Psoas muscle (tissue), 7 donors: ENCODE measurements at regions not wholly inside any gene's neighbourhood (a gene's known extent, or its start where the extent isn't known, plus 50 kb on each side); places are given as distances from the start of the nearest gene placed in this dataset.
"Not testable (repeated sequence)": the region's sequence is repeated elsewhere in the genome, so short reads cannot be mapped to it uniquely, and the experiment has no call there.

Source experiments
- ATAC-seq, 4 donors: fragments of 200-7000 bp; cut with Tn5 transposase; one replicate each; pipeline ENCODE4 v1.9.1; 2020; ENCODE audit warnings: moderate library complexity in 3 of 4, mild to moderate bottlenecking in 2 of 4
- DNase-seq, 2 donors: peaks; one replicate each; pipeline ENCODE4 v3.0.0-alpha.2; 2020
- H3K27ac ChIP-seq: fragments of 200-600 bp; one replicate; pipeline ENCODE4 v1.8.0; 2022
- H3K27me3 ChIP-seq, 3 donors: fragments of 200-600 bp in 1 of 3; one replicate each; pipeline versions ENCODE4 v1.6.1 to v1.8.0; 2013 to 2022; ENCODE audit warnings: low read length in 2 of 3, mild to moderate bottlenecking in 2 of 3, moderate library complexity in 1 of 3; ENCODE audit not compliant: insufficient read depth in 3 of 3
- H3K36me3 ChIP-seq, 2 donors: fragments of 200-600 bp in 1 of 2; one replicate each; pipeline versions ENCODE4 v1.6.1 to v1.8.0; 2013 to 2022; ENCODE audit warnings: low read depth in 1 of 2, mild to moderate bottlenecking in 1 of 2, moderate library complexity in 1 of 2; ENCODE audit not compliant: insufficient read depth in 1 of 2
- H3K4me1 ChIP-seq: fragments of 200-600 bp; one replicate; pipeline ENCODE4 v1.8.0; 2022
- H3K4me3 ChIP-seq: fragments of 200-600 bp; one replicate; pipeline ENCODE4 v1.8.0; 2022; ENCODE audit warnings: mild to moderate bottlenecking
- H3K9me3 ChIP-seq: fragments of 200-600 bp; one replicate; pipeline ENCODE4 v1.8.0; 2022
- WGBS, 3 donors: extraction: QIAGEN DNeasy Blood & Tissue Kit; methylation state at CpG; one replicate each; pipeline versions ENCODE4 v1.1.6 to v1.1.7; 2013; 5-methylcytosine and 5-hydroxymethylcytosine counted together
- intact Hi-C, 2 donors: fragments of 100-400 bp; cut with DNase I; formaldehyde crosslinking; loops; one replicate each; pipeline versions ENCODE4 v1.11.0 to v1.14.2; 2022
- TF ChIP-seq, protein P1 (sequence below): fragments of 200-600 bp; IDR thresholded peaks from one replicate; pipeline ENCODE4 v1.8.0; 2022; ENCODE audit warnings: antibody characterized with exemption
- donor health status: healthy with polysubstance abuse.
- donor health status: DM: no; HTN: no; CAD: no; lungs with moderate emphysema.
- donor health status: Bipolar disorder and iron deficiency.
- donor health status: healthy.
- donor health status: DM: yes; HTN: yes; CAD: no.
- donor health status: DM: no; HTN: no; CAD: no.
- donor health status: DM: yes; HTN: yes; CAD: no.

DNA sequence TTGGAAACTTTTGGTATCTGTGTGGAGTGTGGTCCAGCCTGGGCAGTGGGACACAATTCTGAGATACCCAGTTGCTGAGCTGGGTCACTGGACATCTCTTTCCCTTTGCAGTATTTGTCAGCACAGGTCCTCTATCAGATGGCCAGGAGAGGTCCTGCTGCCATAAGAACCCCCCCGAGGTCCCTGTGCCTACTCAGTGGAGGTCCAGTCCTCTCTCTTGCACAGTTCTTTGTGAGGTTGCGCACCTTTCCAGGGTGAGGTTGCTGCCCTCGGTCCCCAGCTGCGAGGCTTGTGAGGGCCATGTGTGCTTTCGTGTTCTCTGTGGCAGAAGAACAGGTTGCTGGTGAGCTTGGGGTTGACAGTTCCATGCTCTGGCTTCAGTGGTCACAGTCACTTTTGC lies 320.6 kb downstream of the QKI start:
- Histone ChIP-seq H3K4me3 (no peak overlapping the region), H3K4me1 (peaks cover 32% of the 10 kb centered on the region), H3K36me3 (no peaks in the 10 kb centered on the region), H3K9me3 (no peaks in the 10 kb centered on the region), H3K27ac (no peak overlapping the region), H3K27me3 (no peaks in the 10 kb centered on the region)
- intact Hi-C loops: no loop called here
- TF ChIP-seq, protein P1, sequence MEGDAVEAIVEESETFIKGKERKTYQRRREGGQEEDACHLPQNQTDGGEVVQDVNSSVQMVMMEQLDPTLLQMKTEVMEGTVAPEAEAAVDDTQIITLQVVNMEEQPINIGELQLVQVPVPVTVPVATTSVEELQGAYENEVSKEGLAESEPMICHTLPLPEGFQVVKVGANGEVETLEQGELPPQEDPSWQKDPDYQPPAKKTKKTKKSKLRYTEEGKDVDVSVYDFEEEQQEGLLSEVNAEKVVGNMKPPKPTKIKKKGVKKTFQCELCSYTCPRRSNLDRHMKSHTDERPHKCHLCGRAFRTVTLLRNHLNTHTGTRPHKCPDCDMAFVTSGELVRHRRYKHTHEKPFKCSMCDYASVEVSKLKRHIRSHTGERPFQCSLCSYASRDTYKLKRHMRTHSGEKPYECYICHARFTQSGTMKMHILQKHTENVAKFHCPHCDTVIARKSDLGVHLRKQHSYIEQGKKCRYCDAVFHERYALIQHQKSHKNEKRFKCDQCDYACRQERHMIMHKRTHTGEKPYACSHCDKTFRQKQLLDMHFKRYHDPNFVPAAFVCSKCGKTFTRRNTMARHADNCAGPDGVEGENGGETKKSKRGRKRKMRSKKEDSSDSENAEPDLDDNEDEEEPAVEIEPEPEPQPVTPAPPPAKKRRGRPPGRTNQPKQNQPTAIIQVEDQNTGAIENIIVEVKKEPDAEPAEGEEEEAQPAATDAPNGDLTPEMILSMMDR: no peak
- 93 to 96% (median 96%) methylated on average over 5 of the region's 5 CpGs for WGBS, 3 donors
- DNase-seq (no peak), ATAC-seq (no peak)

DNA sequence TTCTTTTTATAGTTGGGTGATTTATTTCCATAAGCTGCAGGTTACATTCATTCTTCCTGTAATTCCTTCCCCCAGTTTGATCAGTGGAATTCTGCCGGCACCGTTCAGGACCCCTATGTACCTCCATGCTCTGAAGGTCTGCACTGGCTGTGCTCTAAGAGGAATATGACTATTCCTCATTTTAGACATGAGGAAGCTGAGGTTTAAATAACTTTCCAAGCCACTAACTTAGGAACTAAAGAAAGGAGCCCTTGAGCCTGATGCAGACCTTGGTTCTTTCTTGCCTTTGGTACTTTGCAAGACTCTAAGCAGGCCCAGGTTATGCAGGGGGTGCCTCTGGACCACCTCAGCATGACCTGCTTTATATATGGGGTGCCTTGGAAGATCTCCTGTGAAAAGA lies 318.5 kb downstream of the QKI start:
- peak overlapping the region; percentile 70 for H3K27ac ChIP-seq
- ATAC-seq (no peak), DNase-seq (no peak)
- 32 to 44% (median 41%) methylated on average over 2 of the region's 2 CpGs for whole genome bisulfite sequencing, 3 donors
- no peaks in the 10 kb centered on the region for H3K9me3 ChIP-seq
- TF ChIP-seq, protein P1: no peak
- intact Hi-C loops: no loop called here
- H3K4me1 ChIP-seq: peaks cover 26% of the 10 kb centered on the region
- H3K4me3 ChIP-seq: peak overlapping the region; percentile 23
- H3K36me3 ChIP-seq: no peaks in the 10 kb centered on the region
- H3K27me3 ChIP-seq: no peaks in the 10 kb centered on the region

DNA sequence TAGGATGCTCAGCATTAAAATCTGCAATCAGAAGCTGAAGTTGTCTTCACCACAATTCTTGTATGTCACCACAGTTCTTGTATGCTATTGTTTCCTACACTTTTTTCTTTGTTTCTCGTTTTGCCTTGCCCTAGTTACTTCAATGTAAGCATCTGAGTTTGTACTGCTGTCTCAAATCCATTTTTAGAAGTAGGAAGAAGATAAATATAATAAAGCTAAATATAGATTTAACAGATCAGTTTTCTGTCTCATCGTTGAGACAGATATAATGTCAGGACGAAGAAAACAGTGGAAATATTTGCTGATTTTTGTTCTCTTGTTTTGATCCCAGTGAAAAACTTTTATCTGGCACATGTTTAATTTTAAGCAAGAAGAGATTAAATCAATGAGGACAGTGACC lies 318.0 kb downstream of the QKI start:
- peak overlapping the region; percentile 70 for H3K27ac ChIP-seq
- WGBS, 3 donors: 10 to 17% (median 11%) methylated on average over 3 of the region's 3 CpGs
- H3K36me3 ChIP-seq: no peaks in the 10 kb centered on the region
- intact Hi-C loops: no loop called here
- H3K9me3 ChIP-seq: no peaks in the 10 kb centered on the region
- H3K4me3 ChIP-seq: peak overlapping the region; percentile 23
- TF ChIP-seq, protein P1: no peak
- peaks cover 21% of the 10 kb centered on the region for H3K4me1 ChIP-seq
- DNase-seq (no peak), ATAC-seq (peak in 2 of 4 donors; percentile 58)
- H3K27me3 ChIP-seq: no peaks in the 10 kb centered on the region

DNA sequence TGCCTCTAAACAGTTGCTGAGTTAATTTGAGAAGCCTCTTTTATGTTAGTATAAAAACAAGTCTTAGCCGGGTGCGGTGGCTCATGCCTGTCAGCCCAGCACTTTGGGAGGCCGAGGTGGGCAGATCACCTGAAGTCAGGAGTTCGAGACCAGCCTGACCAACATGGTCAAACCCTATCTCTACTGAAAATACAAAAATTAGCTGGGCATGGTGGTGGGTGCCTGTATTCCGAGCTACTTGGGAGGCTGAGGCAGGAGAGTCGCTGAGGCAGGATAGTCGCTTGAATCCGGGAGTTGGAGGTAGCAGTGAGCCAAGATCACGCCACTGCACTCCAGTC lies 317.5 kb downstream of the QKI start:
- 95 to 97% (median 95%) methylated on average over 9 of the region's 9 CpGs for WGBS, 3 donors
- H3K27me3 ChIP-seq, intact Hi-C loops, DNase-seq, H3K36me3 ChIP-seq, ATAC-seq, H3K9me3 ChIP-seq, H3K4me3 ChIP-seq: not testable (repeated sequence)
- peaks cover 21% of the 10 kb centered on the region for H3K4me1 ChIP-seq
- peak overlapping the region; percentile 70 for H3K27ac ChIP-seq

DNA sequence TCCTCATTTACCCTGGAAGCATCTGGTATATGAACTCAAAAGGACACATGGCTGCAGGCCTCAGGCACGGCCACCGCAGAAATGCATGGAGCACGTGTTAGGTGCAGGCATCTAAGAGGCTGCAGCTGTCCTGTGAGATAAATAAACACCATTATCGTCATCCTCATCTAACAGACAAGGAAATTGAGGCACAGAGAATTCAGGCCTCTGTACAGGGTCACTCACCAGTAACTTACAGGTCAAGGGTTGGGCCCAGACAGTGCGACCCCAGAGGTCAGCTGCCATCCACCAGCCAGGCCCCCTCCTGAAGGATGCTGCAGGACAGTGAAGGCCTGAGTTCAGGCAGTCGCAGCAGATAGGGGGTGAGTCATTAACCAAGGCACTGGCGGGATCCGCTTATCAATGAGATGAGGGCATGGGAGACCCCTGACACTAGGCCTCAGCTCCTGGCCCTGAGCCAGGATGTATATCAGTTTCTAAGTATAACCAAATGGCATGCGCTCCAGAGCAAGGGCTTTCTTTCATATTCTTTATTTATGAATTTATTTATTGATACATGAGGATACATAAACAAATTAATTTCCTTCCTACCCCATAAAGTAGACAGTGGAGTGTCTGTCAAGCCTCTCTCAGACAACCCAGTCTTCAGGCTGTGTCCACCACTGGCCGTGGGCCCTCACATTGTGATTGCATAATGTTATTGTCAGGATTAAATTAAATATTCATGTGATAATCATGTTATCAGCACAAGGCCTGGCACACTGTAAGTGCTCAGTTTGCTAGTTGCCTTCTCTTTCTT lies 316.9 kb downstream of the QKI start:
- Histone ChIP-seq H3K27me3 (no peaks in the 10 kb centered on the region), H3K36me3 (no peaks in the 10 kb centered on the region), H3K4me3 (no peak overlapping the region), H3K9me3 (no peaks in the 10 kb centered on the region), H3K4me1 (peaks cover 21% of the 10 kb centered on the region), H3K27ac (peak overlapping the region; percentile 70)
- WGBS, 3 donors: 87 to 89% (median 88%) methylated on average over 10 of the region's 10 CpGs
- TF ChIP-seq, protein P1: no peak
- no peak for DNase-seq
- intact Hi-C loops: no loop called here
- no peak for ATAC-seq
